Hepatocyte (in vitro differentiated cells): ENCODE measurements at regions not wholly inside any gene's neighbourhood (a gene's known extent, or its start where the extent isn't known, plus 50 kb on each side); places are given as distances from the start of the nearest gene placed in this dataset.

ENCODE experiments used
- CTCF ChIP-seq: fragments of 200-600 bp; sonication (generic); IDR thresholded peaks from 2 replicates; pipeline ENCODE4 v1.5.1; 2016; ENCODE audit warnings: antibody characterized with exemption, mild to moderate bottlenecking; ENCODE audit not compliant: poor library complexity
- EZH2 ChIP-seq: fragments of 200-600 bp; sonication (generic); IDR thresholded peaks from 2 replicates; pipeline ENCODE4 v1.6.1; 2016; ENCODE audit warnings: antibody characterized with exemption, mild to moderate bottlenecking, borderline replicate concordance

- TF ChIP-seq CTCF (no peak), EZH2 (no peak)
These were observed 53.5 kb upstream of the OLFM4 start for GRCh38 chr13:52975161-52975560.
